GM18520 (cell line): ENCODE measurements at regions not wholly inside any gene's neighbourhood (a gene's known extent, or its start where the extent isn't known, plus 50 kb on each side); places are given as distances from the start of the nearest gene placed in this dataset.

Experiments used
- ATAC-seq: cut with Tn5 transposase; IDR thresholded peaks from one replicate; pipeline ENCODE4 v1.9.1; 2021; ENCODE audit not compliant: unreplicated experiment

- ATAC-seq = no peak
These were observed 77.6 kb downstream of the PCDH1 start for GRCh38 chr5:141800617-141801016.

- no peak for ATAC-seq
These were observed 78.6 kb downstream of the PCDH1 start for GRCh38 chr5:141799507-141800167.

DNA sequence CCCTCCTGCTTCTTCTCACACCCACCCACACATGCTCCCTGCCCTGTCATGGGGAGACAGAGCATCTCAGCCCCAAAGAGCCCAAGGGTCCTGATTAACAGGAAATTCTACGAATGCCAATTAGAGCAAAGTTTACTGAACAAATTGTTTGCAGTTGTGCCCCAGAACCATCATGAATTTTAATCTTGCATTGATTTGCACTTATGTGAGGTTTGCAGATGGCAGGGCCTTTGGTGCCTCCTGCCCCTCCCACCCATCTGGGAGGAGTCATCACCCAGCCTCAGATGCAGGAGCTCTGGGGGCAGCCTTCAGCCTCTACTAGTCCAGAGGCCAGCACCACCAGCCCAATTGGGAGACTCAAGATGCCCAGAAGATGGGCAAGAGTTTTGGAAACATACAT lies 80.8 kb downstream of the PCDH1 start:
- no peak for ATAC-seq

DNA sequence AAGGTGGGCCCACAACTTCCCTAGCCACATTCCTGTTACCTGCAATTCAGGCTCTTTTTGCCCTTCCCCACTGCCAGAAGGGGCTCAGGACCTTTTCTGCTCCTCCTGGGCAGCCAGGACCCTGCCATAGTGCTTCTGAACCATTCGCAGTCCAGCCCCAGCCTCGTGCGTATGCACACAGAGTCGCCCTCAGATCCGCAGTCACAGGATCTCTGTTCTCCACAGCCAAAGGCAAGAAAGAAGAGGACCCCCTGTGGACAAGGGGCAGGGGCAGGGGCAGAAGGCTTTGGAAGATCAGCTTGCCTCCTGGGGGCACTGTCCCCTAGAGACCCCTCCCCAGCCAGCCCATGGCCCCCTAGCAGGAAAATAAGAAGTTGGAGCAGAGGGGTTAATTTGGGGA lies 82.8 kb downstream of the PCDH1 start:
- ATAC-seq = no peak

DNA sequence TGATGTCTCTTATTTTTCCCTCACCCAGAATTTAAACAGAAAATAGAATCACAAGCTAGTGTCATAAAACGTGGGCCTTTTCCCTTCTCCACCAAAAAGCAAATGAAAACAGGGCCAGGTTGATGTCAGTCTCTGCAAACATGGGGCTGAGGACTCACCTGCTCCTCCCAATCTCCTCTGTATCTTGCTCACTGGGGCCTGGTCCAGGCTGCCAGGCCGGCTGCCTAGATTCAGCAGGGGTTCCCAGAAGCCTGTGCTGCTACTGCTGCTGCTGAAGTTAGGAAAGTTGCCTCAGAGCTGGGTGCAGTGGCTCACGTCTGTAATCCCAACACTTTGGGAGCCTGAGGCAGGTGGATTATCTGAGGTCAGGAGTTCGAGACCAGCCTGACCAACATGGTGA lies 84.3 kb downstream of the PCDH1 start:
- ATAC-seq = no peak

GRCh38 chr5:141793403-141793802 lies 84.8 kb downstream of the PCDH1 start:
- ATAC-seq = no peak

DNA sequence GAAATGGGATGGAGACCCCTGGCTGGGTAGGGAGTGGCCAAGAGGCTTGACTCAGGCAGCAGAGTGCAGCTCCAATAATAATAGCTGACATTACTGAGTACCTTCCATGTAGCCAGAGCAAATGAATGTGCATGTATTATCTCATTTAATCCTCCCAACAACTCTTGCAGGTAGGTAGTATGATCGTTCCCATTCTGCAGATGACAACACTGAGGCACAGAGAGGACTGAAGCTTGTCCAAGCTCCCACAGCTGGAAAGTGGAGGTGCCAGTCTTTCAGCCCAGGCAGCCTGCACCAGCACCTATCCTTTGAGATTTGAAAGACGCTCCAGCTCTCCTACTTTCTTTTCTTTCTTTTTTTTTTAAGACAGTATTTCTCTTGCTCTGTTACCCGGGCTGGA lies 87.6 kb downstream of the PCDH1 start:
- no peak for ATAC-seq

GRCh38 chr5:141789330-141789729 lies 88.9 kb downstream of the PCDH1 start:
- no peak for ATAC-seq

DNA sequence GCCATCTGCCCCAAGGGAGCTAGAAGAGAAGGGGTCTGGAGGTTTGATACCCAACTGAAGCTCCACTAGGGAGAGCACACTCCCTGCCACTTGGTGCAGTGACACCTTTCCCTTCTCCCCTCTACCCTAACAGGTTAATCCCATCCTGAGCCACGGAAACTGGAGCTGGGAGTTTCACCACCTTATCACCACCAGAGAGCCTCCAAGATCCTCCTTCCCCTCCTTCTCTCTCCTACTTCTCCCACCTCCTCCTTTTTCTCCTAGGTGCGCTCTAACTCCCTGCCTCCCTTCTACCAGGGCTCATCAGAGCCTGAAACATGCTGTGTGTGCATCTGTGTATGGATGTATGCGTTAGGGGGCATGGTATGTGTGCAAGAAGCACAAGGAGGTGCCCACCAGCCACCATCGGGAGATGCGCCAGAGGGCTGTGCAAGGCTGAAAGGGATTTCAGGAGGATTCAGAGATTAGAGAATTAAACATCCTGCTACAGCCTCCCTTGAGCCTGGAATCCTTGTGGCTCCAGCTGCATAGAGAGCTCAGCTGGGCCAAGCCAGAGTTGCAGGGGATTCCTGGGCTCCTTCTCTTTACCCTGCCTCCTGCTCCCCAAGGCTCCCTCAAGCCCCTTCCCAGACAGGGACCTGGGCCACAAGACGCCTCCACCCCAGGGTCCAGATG lies 89.8 kb downstream of the PCDH1 start:
- no peak for ATAC-seq

- ATAC-seq = no peak
These were observed 90.8 kb downstream of the PCDH1 start for GRCh38 chr5:141787376-141787775.

DNA sequence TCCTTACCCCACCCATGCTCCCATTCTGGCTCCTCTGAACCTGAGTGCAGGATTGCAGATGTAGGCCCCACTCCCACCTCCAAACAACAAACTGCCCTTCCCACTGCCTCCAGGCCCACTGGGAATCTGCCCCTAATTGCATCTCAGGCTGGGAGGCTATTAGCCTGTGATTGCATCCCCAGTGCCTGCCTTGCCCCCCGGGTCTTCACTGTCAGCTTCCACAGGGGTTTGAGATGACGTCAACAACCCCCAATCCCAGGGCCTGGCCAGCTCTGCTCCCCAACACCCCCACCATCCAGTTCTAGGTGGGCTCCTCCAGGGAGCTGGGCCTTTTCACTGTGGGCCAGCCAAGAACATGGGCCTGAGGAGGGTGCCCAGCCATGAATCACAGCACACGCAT lies 91.5 kb downstream of the PCDH1 start:
- ATAC-seq = no peak

DNA sequence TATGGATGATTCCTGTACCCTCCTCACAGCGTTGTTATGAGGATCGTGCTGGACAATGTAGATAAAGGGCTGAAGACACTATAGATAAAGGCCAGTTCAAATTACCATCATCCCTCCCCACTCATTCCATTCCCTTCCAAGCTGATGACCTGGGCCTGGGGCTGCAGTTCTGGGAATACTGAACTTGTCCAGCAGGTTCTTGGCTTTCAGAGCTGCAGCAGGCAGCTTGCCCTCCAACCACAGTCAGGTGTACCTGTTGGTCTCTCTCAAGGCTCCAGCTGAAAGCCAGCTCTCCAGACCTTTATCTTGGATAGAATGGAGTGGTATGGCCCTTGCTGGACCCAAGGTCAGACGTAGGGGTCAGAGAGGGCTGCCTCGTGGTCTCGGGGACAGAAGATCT lies 92.5 kb downstream of the PCDH1 start:
- no peak for ATAC-seq

- no peak for ATAC-seq
These were observed 93.1 kb downstream of the PCDH1 start for GRCh38 chr5:141785135-141785534.

- no peak for ATAC-seq
These were observed 93.7 kb downstream of the PCDH1 start for GRCh38 chr5:141784529-141784928.

- ATAC-seq = no peak
These were observed 94.3 kb downstream of the PCDH1 start for GRCh38 chr5:141783947-141784296.

- no peak for ATAC-seq
These were observed 94.9 kb downstream of the PCDH1 start for GRCh38 chr5:141783005-141783946.

- ATAC-seq = no peak
These were observed 96.3 kb downstream of the PCDH1 start for GRCh38 chr5:141781910-141782309.

GRCh38 chr5:141780952-141781781 lies 97.0 kb downstream of the PCDH1 start:
- no peak for ATAC-seq

GRCh38 chr5:141780240-141780951 lies 97.8 kb downstream of the PCDH1 start:
- no peak for ATAC-seq

- no peak for ATAC-seq
These were observed 97.5 kb upstream of the ARAP3 start for GRCh38 chr5:141779503-141779973.
